Inflammatory macrophage treated with lipopolysaccharide for 4 hours (primary cell): ENCODE measurements at regions not wholly inside any gene's neighbourhood (a gene's known extent, or its start where the extent isn't known, plus 50 kb on each side); places are given as distances from the start of the nearest gene placed in this dataset.

Experiments
- DNase-seq: peaks from one replicate; pipeline ENCODE4 v3.0.0-alpha.2; 2020

DNA sequence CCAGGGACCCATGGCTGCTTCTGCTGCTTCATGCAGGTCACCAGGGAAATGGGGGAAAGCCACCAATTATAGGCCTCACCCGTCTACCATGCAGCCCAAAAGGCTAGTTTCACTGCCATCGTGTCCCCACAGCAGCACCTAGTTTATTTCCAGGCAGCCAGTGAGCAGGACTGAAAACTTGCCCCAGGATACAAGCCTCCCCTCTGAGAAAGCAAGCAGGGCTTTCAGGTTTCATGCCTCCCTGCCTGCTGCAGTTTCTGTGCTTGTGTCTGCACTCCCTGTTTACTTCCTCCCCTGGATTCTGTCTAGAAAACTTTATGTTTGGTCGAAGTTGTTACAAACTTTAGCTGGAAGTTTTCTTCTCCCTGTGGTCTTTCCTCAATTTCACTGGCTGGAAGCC lies 319.1 kb downstream of the ANXA1 start:
- no peak for DNase-seq

DNA sequence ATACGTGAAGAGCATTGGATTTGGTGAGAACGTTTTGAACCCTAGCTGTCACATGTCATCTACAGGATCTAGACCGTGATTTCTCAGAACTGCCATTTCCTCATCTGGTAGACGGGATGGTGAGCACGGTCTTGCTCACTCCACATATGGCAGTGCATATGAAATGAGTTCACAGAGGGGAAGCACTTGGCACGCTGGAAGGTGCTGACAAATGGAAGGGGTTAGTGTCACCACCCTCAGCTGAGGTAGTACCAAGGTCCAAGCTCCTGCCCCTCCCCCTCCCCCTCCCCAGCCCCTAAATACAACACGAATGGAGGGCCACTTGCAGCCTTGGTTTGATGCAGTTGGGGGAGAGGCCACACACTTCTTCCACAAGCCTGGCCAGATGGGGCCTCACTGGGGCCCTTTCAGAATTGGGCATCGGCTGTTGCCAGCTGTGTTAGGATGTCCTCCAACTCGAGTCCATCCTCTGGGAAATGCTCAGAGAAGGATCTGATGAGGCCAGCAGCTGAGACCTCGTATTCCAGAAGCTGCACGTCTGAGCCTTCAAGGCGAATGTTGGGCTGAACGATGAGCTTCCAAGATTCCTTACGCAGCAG lies 322.4 kb downstream of the ANXA1 start:
- DNase-seq = no peak

- DNase-seq = no peak
Observed at GRCh38 chr9:73474625-73475024, 323.0 kb downstream of the ANXA1 start.

DNA sequence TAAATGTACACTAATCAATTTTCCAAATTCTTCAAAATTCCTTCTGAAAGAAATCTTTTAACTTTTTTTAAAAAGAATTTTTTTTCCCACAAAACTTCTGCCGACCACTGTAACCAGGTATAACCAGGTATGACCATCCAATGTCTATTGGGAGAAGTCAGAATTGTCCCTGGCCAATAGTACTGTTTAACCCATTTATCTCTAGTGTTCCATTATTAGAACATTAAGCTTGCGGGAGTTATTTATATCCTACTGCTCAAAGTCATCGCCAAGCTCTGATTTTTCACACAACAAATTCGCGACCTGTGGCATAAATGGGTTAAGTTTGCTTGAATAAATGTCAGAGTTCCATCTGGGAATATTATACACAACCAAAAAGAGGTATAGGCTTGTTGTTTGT lies 343.2 kb downstream of the ANXA1 start:
- no peak for DNase-seq

- DNase-seq = no peak
Observed at GRCh38 chr9:73497796-73498195, 346.1 kb downstream of the ANXA1 start.

GRCh38 chr9:73515216-73515615 lies 363.6 kb downstream of the ANXA1 start:
- no peak for DNase-seq

DNA sequence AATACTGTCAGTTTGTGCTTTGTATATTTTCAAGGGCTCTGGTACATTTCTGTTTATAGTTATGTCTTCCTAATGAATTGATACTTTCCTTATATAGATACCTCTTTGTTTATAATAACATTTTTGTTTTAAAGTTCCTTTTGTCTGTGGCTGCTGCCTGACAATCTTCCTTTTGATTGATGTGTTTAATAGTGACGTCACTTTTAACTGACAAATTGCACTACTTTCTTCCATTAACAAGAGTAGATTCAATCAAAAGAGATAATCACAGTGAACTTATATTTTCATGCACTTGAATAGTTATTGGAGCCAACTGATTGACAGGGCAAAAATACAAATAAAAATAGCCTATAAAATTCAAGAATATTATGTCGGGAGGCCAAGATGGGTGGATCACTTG lies 371.7 kb downstream of the ANXA1 start:
- no peak for DNase-seq

DNA sequence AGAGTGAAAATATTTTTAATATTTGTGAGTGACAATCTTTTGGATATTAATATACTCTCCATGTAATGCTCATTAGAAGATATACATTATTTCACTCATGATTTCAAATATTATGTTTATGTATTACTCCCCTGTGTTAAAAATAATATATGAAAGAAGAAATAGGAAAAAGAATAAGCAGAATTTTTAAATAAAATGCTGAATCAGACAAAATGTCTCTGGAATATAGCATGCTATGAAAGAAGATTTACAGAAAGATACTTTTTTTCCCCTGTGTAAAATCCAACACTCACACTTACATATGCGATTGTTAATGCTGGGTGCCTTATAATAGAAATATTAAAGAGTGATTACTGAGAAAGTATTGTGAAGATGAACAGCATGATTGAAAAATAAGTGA lies 373.7 kb downstream of the ANXA1 start:
- DNase-seq = no peak

GRCh38 chr9:73527521-73527920 lies 375.9 kb downstream of the ANXA1 start:
- DNase-seq = no peak

- no peak for DNase-seq
Observed at GRCh38 chr9:73528926-73529325, 377.3 kb downstream of the ANXA1 start.

DNA sequence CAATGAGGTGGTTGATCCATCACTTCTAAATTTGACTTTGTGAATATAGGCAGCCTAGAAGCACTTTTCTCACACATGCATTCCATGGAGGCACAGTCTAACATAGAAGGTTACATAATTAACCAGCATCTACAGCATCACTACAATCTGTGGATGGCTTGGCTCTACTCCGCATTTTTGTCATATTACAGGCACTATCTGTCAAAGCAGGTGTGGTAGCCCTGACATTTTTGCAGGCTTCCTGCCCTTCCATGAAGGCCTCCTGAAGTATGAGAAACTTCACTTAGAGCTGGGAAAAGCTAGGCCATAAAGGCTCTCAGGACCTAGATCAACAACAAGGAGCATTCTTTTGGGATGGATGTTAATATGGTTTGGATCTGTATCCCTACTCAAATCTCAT lies 378.0 kb downstream of the ANXA1 start:
- DNase-seq = no peak

DNA sequence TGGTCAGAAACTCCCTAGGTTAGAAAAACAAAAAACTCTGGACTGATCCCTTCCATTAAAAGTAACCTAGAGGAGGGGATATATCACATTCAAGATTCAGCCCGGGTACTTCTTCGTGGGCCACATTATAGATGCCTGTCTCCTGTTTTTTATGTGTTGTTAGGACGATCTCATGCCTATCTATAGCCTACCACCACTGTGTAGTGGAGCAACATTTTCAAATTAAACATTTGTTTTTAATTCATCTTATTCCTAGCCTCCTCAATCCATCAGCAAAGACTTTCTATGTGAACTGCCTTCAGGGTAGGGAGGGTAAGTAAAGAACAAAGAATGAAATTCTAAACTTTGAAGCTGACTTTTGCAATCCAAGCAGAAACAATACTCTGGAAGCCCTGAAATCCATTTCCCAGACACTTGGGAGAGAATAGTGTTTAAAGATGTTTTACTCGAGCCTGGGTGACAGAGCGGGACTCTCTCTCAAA lies 379.4 kb downstream of the ANXA1 start:
- no peak for DNase-seq

DNA sequence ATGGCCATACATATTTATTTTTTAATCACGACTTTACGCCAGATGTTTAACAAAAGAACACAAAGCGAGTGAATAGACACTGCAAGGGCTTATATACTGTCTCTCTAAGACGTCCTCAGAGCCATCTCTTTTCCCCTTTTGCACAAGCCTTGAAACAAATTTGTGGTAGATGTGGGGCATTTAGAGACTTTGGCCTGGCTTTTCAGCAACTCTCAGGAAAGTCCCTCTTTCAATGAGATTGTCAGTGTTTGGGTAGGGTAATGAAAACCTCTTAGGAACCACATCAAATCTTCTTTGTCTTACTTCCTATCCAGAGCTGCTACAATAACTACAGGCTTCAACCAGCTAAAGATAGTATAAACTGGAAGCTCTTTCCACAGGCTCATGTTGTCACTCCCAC lies 380.0 kb downstream of the ANXA1 start:
- DNase-seq = no peak

GRCh38 chr9:73532985-73533384 lies 381.3 kb downstream of the ANXA1 start:
- DNase-seq = no peak

- DNase-seq = no peak
Observed at GRCh38 chr9:73536403-73536802, 384.7 kb downstream of the ANXA1 start.

DNA sequence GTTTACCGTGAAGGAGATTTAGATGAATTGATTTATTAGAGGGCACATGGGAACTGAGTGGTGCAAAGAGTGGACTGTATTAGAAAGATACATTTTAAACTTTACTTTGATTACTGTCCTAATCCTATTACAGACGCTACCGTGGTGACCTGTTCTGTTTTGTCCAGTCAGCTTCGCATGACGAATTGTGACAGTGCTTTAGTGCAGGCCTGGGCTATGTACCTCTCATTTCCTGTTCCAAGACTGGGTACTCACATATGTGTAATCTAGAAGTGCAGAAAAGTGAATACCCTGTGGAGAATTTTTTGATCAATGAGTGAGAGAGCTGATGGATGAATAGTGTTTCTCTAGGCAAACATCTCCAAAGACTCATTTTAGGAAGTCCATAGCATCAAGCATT lies 385.9 kb downstream of the ANXA1 start:
- no peak for DNase-seq

DNA sequence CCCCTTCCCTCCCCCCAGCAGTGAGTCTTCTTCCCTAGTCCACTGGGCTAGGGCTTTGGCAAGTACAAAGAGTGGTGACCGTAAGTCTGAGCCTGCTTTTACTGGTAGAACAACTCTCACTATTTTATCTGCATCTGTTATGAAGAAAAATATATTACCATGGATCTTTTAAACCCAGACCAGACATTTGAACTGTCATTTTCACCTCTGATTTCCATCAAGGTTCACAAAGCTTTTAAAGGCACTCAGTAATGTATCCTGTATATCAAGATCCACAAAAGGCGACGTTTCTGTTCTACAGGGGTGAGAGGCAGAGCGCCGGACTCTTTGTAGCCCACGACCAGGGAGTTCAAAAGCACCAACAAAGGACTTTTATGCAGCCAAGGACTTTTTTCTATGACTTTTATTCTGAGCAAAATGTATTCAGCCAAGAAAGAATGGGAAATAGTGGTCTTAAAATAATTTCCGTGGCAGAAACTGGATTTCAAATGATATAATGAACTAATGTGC lies 388.3 kb downstream of the ANXA1 start:
- DNase-seq = no peak

DNA sequence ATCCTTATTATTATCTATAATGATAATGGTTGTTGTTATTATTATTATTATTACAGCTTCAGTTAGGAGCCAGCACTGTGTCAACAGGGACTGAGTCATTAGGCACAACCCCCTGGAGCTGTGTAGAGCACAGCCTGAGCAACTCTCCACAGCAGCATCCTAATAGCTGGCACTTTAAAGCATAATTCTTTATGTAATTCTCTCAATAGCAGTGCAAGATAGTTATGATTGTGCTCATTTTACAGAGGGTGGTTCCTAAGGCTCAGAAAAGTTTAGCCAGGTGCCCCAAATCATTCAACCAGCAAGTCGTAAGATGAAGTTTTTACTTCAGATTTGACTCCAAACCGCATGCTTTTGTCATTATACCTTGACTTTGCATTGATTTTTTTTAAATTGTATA lies 390.3 kb downstream of the ANXA1 start:
- no peak for DNase-seq

GRCh38 chr9:73543727-73544126 lies 392.1 kb downstream of the ANXA1 start:
- no peak for DNase-seq

DNA sequence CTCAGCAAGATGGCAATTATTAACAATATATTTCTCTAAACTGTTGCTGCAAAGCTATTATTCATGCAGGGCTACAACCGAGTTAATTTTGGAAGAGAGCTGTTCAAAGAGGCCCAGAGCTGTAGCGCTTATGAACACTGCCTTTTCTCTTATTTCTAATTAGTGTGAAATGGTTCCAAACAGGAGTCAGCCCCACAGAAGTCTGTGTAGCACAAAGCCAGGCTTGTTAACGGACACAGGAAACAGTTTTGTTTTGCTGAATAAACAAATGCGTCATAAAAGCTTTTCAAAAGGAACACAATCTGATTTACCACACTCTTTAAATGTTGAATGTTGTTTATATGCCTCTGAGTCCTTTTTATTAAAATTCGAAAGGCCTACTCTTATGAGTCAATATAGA lies 396.5 kb downstream of the ANXA1 start:
- DNase-seq = no peak

GRCh38 chr9:73549991-73550390 lies 398.3 kb downstream of the ANXA1 start:
- DNase-seq = no peak

DNA sequence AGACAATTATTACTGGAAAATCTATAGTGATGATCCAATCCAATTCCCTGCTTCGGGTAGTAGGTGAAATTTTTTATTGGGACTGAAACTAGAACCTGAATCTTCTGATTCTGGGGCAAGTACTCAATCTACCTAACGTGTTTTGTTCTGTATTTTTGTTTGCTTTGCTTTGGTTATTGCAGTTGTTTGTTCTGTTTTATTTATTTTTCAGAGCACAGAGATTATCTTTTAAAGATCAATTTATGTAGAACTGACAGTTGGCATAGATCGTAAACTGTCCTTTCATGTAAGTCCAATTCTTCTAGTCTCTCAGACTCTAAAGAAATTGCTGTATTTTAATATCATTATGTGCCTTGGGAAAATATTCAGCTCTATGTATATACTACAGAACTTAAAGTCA lies 401.6 kb downstream of the ANXA1 start:
- no peak for DNase-seq

GRCh38 chr9:73558471-73558870 lies 406.8 kb downstream of the ANXA1 start:
- DNase-seq = no peak

DNA sequence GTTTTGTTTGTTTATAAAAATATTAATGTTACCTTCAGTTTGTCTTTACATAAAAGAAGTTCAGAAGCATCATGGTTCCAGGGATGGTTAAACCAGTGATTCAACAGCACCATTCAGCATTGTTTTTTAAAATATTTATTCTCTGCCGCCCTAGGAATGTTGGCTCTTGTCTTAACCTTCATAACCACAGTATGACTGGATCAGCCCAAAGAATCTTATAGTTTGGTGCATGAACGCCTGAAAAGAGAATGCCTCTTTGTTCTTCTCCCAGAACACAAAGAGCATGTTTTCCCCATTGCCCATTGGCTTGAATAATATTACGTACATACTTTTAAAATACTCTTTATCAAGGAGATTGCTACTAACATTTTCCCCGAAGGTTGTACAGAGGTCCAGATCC lies 413.4 kb downstream of the ANXA1 start:
- no peak for DNase-seq

GRCh38 chr9:73565833-73566465 lies 414.3 kb downstream of the ANXA1 start:
- DNase-seq = peak; percentile 11
